ENCODE measurements at regions not wholly inside any gene's neighbourhood (a gene's known extent, or its start where the extent isn't known, plus 50 kb on each side); places are given as distances from the start of the nearest gene placed in this dataset.

DNA sequence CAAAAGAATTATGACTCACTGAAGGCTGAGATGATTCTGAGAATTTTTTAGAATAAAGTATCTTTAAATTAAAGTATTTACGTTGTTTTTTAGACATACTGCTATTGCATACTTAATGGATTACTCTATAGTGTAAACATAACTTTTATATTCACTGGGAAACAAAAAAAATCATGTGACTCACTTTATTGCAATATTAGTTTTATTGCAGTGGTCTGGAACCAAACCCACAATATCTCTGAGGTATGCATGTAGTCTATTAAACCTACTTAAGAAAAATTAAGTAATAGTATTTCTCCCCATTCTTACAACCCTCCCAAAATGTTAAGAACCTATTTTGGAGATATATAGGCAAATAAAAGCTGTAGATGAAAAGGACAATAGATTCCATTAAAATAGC is 142.9 kb upstream of the ZNF521 start (continued):
- TF ChIP-seq REST (IDR thresholded peaks at IDR 0.05; ENCODE audit: low read depth) (no peak), MAX (IDR thresholded peaks at IDR 0.05) (no peak)

GRCh38 chr18:25493401-25493800 is 141.4 kb upstream of the ZNF521 start:
- CTCF ChIA-PET: no interaction called here

More at GRCh38 chr18:25493401-25493800, 141.4 kb upstream of the ZNF521 start:
- ChIA-PET POLR2A (no interaction called here), RAD21 (ENCODE audit: low non-redundant PET in 1 of 2, low total read pairs in 2 of 2, uncharacterized antibody in 2 of 2, unreplicated experiment in 2 of 2) (no interaction called here)
- Histone ChIP-seq H3K27me3 (ENCODE audit: insufficient read depth, low read length) (no peaks in the 10 kb centered on the region), H3K27ac (ENCODE audit: low read depth, low read length) (no peak overlapping the region), H3K9me3 (ENCODE audit: control insufficient read depth in 1 of 2, insufficient read depth in 1 of 2, low read depth in 1 of 2, low read length in 2 of 2) (no peaks in the 10 kb centered on the region), H3K79me2 (ENCODE audit: insufficient read depth, low read length) (no peaks in the 10 kb centered on the region), H3K36me3 (ENCODE audit: control insufficient read depth in 1 of 2, insufficient read depth in 2 of 2, low read length in 2 of 2) (no peaks in the 10 kb centered on the region), H3K9ac (ENCODE audit: low read length) (no peak overlapping the region), H4K20me1 (ENCODE audit: insufficient read depth) (no peaks in the 10 kb centered on the region), H3K4me2 (ENCODE audit: low read length) (no peak overlapping the region), H3K4me3 (replicated peaks in 1 of 2; ENCODE audit: low read depth in 1 of 2, low read length in 2 of 2) (no peak overlapping the region), H2AFZ (ENCODE audit: low read depth, low read length, poor library complexity, severe bottlenecking) (no peak overlapping the region), H3K9me2 (ENCODE audit: insufficient read depth) (no peaks in the 10 kb centered on the region), H3K4me1 (ENCODE audit: control insufficient read depth in 1 of 2, insufficient read depth in 2 of 2, low read length in 2 of 2) (no peaks in the 10 kb centered on the region)
- intact Hi-C loops (cut with micrococcal nuclease): no loop called here
- TF ChIP-seq ZFX (IDR thresholded peaks at IDR 0.05): no peak
- no peak for TF ChIP-seq POLR2AphosphoS5 (IDR thresholded peaks at IDR 0.05; ENCODE audit: low read depth, low read length)
- TF ChIP-seq, protein P1, sequence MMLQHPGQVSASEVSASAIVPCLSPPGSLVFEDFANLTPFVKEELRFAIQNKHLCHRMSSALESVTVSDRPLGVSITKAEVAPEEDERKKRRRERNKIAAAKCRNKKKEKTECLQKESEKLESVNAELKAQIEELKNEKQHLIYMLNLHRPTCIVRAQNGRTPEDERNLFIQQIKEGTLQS (IDR thresholded peaks at IDR 0.05): no peak
- no peak for TF ChIP-seq SRF (IDR thresholded peaks at IDR 0.05; ENCODE audit: low read depth)
- TF ChIP-seq EZH2 (IDR thresholded peaks at IDR 0.05): no peak
- no peak for TF ChIP-seq CEBPB (IDR thresholded peaks at IDR 0.05; ENCODE audit: low read depth)
- no peak for TF ChIP-seq MAX (IDR thresholded peaks at IDR 0.05)
- BruUV-seq (replicated peaks): no TSS peak
- DNase-seq (ENCODE audit: low read depth, low spot score): no peak
- no peak for ATAC-seq

Measured in HCT116 (cell line).